ENCODE measurements at regions not wholly inside any gene's neighbourhood (a gene's known extent, or its start where the extent isn't known, plus 50 kb on each side); places are given as distances from the start of the nearest gene placed in this dataset.

DNA sequence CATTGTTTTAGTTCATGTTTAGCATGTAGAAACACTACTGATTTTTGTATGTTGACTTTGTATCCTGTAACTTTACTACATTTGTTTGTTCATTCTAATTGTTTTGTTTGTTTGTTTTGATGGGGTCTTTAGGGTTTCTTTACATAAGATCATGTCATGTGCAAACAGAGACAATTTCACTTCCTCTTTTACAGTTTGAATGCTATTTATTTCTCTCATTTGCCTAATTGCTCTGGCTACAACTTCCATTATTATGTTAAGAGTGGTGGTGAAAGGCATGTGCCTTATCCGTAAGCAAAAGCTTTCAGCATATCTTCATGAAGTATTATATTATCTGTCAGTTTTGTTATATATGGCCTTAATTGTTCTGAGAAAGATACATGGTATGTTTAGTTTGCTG lies 571.1 kb downstream of the PCDH7 start (continued):
- TF ChIP-seq, protein P1, sequence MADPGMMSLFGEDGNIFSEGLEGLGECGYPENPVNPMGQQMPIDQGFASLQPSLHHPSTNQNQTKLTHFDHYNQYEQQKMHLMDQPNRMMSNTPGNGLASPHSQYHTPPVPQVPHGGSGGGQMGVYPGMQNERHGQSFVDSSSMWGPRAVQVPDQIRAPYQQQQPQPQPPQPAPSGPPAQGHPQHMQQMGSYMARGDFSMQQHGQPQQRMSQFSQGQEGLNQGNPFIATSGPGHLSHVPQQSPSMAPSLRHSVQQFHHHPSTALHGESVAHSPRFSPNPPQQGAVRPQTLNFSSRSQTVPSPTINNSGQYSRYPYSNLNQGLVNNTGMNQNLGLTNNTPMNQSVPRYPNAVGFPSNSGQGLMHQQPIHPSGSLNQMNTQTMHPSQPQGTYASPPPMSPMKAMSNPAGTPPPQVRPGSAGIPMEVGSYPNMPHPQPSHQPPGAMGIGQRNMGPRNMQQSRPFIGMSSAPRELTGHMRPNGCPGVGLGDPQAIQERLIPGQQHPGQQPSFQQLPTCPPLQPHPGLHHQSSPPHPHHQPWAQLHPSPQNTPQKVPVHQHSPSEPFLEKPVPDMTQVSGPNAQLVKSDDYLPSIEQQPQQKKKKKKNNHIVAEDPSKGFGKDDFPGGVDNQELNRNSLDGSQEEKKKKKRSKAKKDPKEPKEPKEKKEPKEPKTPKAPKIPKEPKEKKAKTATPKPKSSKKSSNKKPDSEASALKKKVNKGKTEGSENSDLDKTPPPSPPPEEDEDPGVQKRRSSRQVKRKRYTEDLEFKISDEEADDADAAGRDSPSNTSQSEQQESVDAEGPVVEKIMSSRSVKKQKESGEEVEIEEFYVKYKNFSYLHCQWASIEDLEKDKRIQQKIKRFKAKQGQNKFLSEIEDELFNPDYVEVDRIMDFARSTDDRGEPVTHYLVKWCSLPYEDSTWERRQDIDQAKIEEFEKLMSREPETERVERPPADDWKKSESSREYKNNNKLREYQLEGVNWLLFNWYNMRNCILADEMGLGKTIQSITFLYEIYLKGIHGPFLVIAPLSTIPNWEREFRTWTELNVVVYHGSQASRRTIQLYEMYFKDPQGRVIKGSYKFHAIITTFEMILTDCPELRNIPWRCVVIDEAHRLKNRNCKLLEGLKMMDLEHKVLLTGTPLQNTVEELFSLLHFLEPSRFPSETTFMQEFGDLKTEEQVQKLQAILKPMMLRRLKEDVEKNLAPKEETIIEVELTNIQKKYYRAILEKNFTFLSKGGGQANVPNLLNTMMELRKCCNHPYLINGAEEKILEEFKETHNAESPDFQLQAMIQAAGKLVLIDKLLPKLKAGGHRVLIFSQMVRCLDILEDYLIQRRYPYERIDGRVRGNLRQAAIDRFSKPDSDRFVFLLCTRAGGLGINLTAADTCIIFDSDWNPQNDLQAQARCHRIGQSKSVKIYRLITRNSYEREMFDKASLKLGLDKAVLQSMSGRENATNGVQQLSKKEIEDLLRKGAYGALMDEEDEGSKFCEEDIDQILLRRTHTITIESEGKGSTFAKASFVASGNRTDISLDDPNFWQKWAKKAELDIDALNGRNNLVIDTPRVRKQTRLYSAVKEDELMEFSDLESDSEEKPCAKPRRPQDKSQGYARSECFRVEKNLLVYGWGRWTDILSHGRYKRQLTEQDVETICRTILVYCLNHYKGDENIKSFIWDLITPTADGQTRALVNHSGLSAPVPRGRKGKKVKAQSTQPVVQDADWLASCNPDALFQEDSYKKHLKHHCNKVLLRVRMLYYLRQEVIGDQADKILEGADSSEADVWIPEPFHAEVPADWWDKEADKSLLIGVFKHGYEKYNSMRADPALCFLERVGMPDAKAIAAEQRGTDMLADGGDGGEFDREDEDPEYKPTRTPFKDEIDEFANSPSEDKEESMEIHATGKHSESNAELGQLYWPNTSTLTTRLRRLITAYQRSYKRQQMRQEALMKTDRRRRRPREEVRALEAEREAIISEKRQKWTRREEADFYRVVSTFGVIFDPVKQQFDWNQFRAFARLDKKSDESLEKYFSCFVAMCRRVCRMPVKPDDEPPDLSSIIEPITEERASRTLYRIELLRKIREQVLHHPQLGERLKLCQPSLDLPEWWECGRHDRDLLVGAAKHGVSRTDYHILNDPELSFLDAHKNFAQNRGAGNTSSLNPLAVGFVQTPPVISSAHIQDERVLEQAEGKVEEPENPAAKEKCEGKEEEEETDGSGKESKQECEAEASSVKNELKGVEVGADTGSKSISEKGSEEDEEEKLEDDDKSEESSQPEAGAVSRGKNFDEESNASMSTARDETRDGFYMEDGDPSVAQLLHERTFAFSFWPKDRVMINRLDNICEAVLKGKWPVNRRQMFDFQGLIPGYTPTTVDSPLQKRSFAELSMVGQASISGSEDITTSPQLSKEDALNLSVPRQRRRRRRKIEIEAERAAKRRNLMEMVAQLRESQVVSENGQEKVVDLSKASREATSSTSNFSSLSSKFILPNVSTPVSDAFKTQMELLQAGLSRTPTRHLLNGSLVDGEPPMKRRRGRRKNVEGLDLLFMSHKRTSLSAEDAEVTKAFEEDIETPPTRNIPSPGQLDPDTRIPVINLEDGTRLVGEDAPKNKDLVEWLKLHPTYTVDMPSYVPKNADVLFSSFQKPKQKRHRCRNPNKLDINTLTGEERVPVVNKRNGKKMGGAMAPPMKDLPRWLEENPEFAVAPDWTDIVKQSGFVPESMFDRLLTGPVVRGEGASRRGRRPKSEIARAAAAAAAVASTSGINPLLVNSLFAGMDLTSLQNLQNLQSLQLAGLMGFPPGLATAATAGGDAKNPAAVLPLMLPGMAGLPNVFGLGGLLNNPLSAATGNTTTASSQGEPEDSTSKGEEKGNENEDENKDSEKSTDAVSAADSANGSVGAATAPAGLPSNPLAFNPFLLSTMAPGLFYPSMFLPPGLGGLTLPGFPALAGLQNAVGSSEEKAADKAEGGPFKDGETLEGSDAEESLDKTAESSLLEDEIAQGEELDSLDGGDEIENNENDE (IDR thresholded peaks at IDR 0.05; ENCODE audit: insufficient replicate concordance, low read length) = peak; percentile 54
